ENCODE measurements at regions not wholly inside any gene's neighbourhood (a gene's known extent, or its start where the extent isn't known, plus 50 kb on each side); places are given as distances from the start of the nearest gene placed in this dataset.

- H3K27ac ChIP-seq = no peak overlapping the region
- WGBS (ENCODE audit: missing lambda C conversion rate) = 10% methylated on average over 1 of the region's 1 CpG
- POLR2A ChIA-PET = no interaction called here
- no peak overlapping the region for H3K4me3 ChIP-seq
- CTCF ChIA-PET = no interaction called here
- no peak for FAIRE-seq
- TF ChIP-seq CBX2 (IDR thresholded peaks at IDR 0.05; ENCODE audit: borderline replicate concordance, low read depth) = no peak
- no peak for TF ChIP-seq REST (IDR thresholded peaks at IDR 0.05)
- TF ChIP-seq KDM5A (IDR thresholded peaks at IDR 0.05) = no peak
- no peak for TF ChIP-seq KDM1A (IDR thresholded peaks at IDR 0.05; ENCODE audit: low read depth)
- TF ChIP-seq PHF8 (IDR thresholded peaks at IDR 0.05; ENCODE audit: borderline replicate concordance, low read depth) = no peak
- TF ChIP-seq HOXB13 (CRISPR knock-in tag; IDR thresholded peaks at IDR 0.05; ENCODE audit: low read depth) = no peak
- TF ChIP-seq PBX3 (IDR thresholded peaks at IDR 0.05) = no peak
- TF ChIP-seq TFCP2L1 (CRISPR knock-in tag; IDR thresholded peaks at IDR 0.05) = no peak
- no peak for TF ChIP-seq NFE2L2 (conservative IDR thresholded peaks at IDR 0.05; ENCODE audit: low read length)
- no peak for TF ChIP-seq FOSL2 (IDR thresholded peaks at IDR 0.05)
- no peak for TF ChIP-seq FOSL2 (CRISPR knock-in tag; IDR thresholded peaks at IDR 0.05)
- no peak for TF ChIP-seq ZSCAN20 (CRISPR knock-in tag; IDR thresholded peaks at IDR 0.05)
- no peaks in the 10 kb centered on the region for H3K4me1 ChIP-seq
- no peak overlapping the region for H3K4me2 ChIP-seq
- DNase-seq (ENCODE audit: low read depth in 1 of 2, low spot score in 1 of 2) = no peak
- no peaks in the 10 kb centered on the region for H3K9me3 ChIP-seq
- ATAC-seq = no peak
Measured at GRCh38 chr4:170651786-170652185, 562.0 kb upstream of the AADAT start.

- Histone ChIP-seq H3K4me2 (no peak overlapping the region), H3K27ac (no peak overlapping the region), H3K4me1 (no peaks in the 10 kb centered on the region), H3K9me3 (no peaks in the 10 kb centered on the region), H3K4me3 (no peak overlapping the region)
- no peak for ATAC-seq
- 25% methylated on average over 2 of the region's 2 CpGs for WGBS (ENCODE audit: missing lambda C conversion rate)
- no peak for FAIRE-seq
- TF ChIP-seq HDAC2 (IDR thresholded peaks at IDR 0.05) = no peak
- TF ChIP-seq RFX5 (IDR thresholded peaks at IDR 0.05) = no peak
- no peak for TF ChIP-seq MYC (IDR thresholded peaks at IDR 0.05; ENCODE audit: borderline replicate concordance, low read length)
- no peak for TF ChIP-seq FOSB (CRISPR knock-in tag; IDR thresholded peaks at IDR 0.05)
- TF ChIP-seq MAZ (IDR thresholded peaks at IDR 0.05; ENCODE audit: borderline replicate concordance, low read depth, low read length) = no peak
- TF ChIP-seq GATA3 (IDR thresholded peaks at IDR 0.05; ENCODE audit: borderline replicate concordance) = no peak
- no peak for TF ChIP-seq CBX8 (IDR thresholded peaks at IDR 0.05)
- CTCF ChIA-PET = no interaction called here
- POLR2A ChIA-PET = no interaction called here
- DNase-seq (ENCODE audit: low read depth in 1 of 2, low spot score in 1 of 2) = no peak
Measured at GRCh38 chr4:170627418-170627817, 537.7 kb upstream of the AADAT start.

GRCh38 chr4:170623899-170624298 is 534.1 kb upstream of the AADAT start:
- Histone ChIP-seq H3K4me3 (no peak overlapping the region), H3K4me2 (no peak overlapping the region), H3K27ac (no peak overlapping the region), H3K9me3 (no peaks in the 10 kb centered on the region), H3K4me1 (no peaks in the 10 kb centered on the region)
- ChIA-PET CTCF (no interaction called here), POLR2A (no interaction called here)
- FAIRE-seq (no peak), DNase-seq (ENCODE audit: low read depth in 1 of 2, low spot score in 1 of 2) (no peak), ATAC-seq (no peak)
- TF ChIP-seq ZSCAN20 (CRISPR knock-in tag; IDR thresholded peaks at IDR 0.05) = no peak
- no peak for TF ChIP-seq JUN (IDR thresholded peaks at IDR 0.05)
- TF ChIP-seq NR3C1 (IDR thresholded peaks at IDR 0.05) = no peak
- no peak for TF ChIP-seq MAZ (IDR thresholded peaks at IDR 0.05; ENCODE audit: borderline replicate concordance, low read depth, low read length)
- no peak for TF ChIP-seq HES2 (IDR thresholded peaks at IDR 0.05)
- no peak for TF ChIP-seq BHLHE40 (IDR thresholded peaks at IDR 0.05; ENCODE audit: low read depth, low read length)
- TF ChIP-seq EHF (CRISPR knock-in tag; IDR thresholded peaks at IDR 0.05) = no peak
- 32% methylated on average over 7 of the region's 7 CpGs for WGBS (ENCODE audit: missing lambda C conversion rate)

Measured in A549 (cell line).